ENCODE measurements at regions not wholly inside any gene's neighbourhood (a gene's known extent, or its start where the extent isn't known, plus 50 kb on each side); places are given as distances from the start of the nearest gene placed in this dataset.

GRCh38 chr16:65195998-65196397 is 74.1 kb upstream of the CDH11 start:
- no peak overlapping the region for H3K4me3 ChIP-seq
- no peaks in the 10 kb centered on the region for H3K36me3 ChIP-seq (ENCODE audit: low read depth)
- no peak for TF ChIP-seq CTCF (IDR thresholded peaks at IDR 0.05)
- H3K4me1 ChIP-seq (ENCODE audit: low read depth) = no peaks in the 10 kb centered on the region
- no peak for DNase-seq
- intact Hi-C loops (cut with DNase I, micrococcal nuclease) = no loop called here
- no peak for ATAC-seq
- no peaks in the 10 kb centered on the region for H3K9me3 ChIP-seq

- DNase-seq (no peak), ATAC-seq (no peak)
- no peak overlapping the region for H3K4me3 ChIP-seq
- TF ChIP-seq CTCF (IDR thresholded peaks at IDR 0.05) = no peak
- H3K4me1 ChIP-seq (ENCODE audit: low read depth) = no peaks in the 10 kb centered on the region
- H3K9me3 ChIP-seq = no peaks in the 10 kb centered on the region
- no peaks in the 10 kb centered on the region for H3K36me3 ChIP-seq (ENCODE audit: low read depth)
- intact Hi-C loops (cut with DNase I, micrococcal nuclease) = no loop called here
Observed at GRCh38 chr16:65185241-65185778, 63.4 kb upstream of the CDH11 start.

GRCh38 chr16:65181071-65181561 is 59.3 kb upstream of the CDH11 start:
- no peaks in the 10 kb centered on the region for H3K9me3 ChIP-seq
- intact Hi-C loops (cut with DNase I, micrococcal nuclease) = no loop called here
- H3K36me3 ChIP-seq (ENCODE audit: low read depth) = no peaks in the 10 kb centered on the region
- no peak for DNase-seq
- TF ChIP-seq CTCF (IDR thresholded peaks at IDR 0.05) = no peak
- no peaks in the 10 kb centered on the region for H3K4me1 ChIP-seq (ENCODE audit: low read depth)
- H3K4me3 ChIP-seq = no peak overlapping the region
- ATAC-seq = no peak

DNA sequence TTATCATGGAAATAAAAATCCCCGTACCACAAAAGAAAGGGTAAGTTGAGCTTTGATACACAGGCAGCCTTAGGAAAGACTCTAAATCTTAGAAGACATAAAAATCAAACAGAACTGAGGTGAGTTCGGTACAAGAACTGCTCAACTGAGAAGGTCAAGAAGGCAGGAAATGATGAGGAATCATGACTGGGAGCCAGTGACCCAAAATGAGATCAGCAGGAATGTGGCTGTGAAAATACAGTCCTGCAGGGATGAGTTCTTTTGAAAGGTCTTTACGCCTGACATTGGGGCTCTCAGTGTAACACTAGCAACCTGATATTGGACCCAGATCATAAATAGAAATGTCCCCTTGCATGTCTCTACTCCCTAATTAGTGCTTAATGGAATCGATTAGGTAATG is 56.3 kb upstream of the CDH11 start:
- TF ChIP-seq CTCF (IDR thresholded peaks at IDR 0.05) = no peak
- no peaks in the 10 kb centered on the region for H3K4me1 ChIP-seq (ENCODE audit: low read depth)

DNA sequence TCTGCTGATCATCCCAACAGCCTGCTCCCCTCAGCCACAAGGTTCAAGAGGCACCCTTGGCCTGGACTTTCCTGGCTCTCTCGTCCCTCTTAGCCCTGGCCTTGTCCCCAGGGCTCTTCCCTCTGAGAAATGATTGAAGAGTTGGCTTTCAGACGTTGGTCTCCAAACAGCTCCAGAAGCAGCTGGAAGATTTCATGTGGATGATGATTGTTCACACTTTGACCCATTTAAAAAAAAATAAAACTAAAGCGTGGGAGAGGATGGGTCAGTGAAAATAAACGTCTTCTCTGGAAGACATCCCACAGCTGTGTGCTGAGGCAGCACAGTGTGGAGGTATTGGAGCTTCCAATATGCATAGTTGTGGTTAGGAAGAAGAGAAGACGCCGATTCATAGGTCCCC is 54.7 kb upstream of the CDH11 start:
- no peaks in the 10 kb centered on the region for H3K4me1 ChIP-seq (ENCODE audit: low read depth)
- TF ChIP-seq CTCF (IDR thresholded peaks at IDR 0.05) = no peak
- intact Hi-C loops (cut with DNase I, micrococcal nuclease) = no loop called here
- no peaks in the 10 kb centered on the region for H3K36me3 ChIP-seq (ENCODE audit: low read depth)
- no peak overlapping the region for H3K4me3 ChIP-seq
- no peaks in the 10 kb centered on the region for H3K9me3 ChIP-seq
- ATAC-seq (peak; percentile 34), DNase-seq (peak in 1 of 3 donors; percentile 16)

More for the DNA sequence above, 56.3 kb upstream of the CDH11 start:
- Histone ChIP-seq H3K4me3 (no peak overlapping the region), H3K9me3 (no peaks in the 10 kb centered on the region), H3K36me3 (ENCODE audit: low read depth) (no peaks in the 10 kb centered on the region)
- no peak for ATAC-seq
- DNase-seq = no peak
- intact Hi-C loops (cut with DNase I, micrococcal nuclease) = no loop called here

- intact Hi-C loops (cut with DNase I, micrococcal nuclease) = no loop called here
- no peak overlapping the region for H3K4me3 ChIP-seq
- DNase-seq = no peak
- no peaks in the 10 kb centered on the region for H3K9me3 ChIP-seq
- no peak for TF ChIP-seq CTCF (IDR thresholded peaks at IDR 0.05)
- H3K4me1 ChIP-seq (ENCODE audit: low read depth) = no peaks in the 10 kb centered on the region
- H3K36me3 ChIP-seq (ENCODE audit: low read depth) = no peaks in the 10 kb centered on the region
- no peak for ATAC-seq
Observed at GRCh38 chr16:65172356-65172755, 50.5 kb upstream of the CDH11 start.
